GM19043 (cell line): ENCODE measurements at regions not wholly inside any gene's neighbourhood (a gene's known extent, or its start where the extent isn't known, plus 50 kb on each side); places are given as distances from the start of the nearest gene placed in this dataset.
"Not testable (repeated sequence)": the region's sequence is repeated elsewhere in the genome, so short reads cannot be mapped to it uniquely, and the experiment has no call there.

Source experiments
- ATAC-seq: cut with Tn5 transposase; IDR thresholded peaks from one replicate; pipeline ENCODE4 v1.9.1; 2021; ENCODE audit warnings: low read depth; ENCODE audit not compliant: unreplicated experiment

DNA sequence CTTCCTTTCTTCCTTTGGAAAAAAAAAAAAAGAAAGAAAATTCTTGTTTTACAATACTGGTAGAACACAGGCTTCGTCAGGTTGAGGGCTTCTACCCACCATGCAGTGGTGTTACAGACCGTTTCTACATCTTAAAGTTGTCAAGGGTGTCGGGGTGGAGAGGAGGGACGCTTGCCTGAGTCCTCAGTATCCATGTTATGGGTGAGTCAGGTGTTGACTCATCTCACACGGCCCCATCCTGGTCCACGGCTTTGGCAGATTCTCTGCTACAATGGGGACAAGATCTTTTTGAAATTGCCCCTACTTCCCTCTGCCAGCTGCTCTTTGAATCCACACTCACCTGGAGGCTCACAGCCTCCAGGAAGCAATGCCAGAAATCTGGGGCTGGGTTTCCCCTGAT lies 310.3 kb upstream of the ZFP42 start:
- ATAC-seq = no peak

GRCh38 chr4:187687697-187688096 lies 307.9 kb upstream of the ZFP42 start:
- ATAC-seq = no peak

DNA sequence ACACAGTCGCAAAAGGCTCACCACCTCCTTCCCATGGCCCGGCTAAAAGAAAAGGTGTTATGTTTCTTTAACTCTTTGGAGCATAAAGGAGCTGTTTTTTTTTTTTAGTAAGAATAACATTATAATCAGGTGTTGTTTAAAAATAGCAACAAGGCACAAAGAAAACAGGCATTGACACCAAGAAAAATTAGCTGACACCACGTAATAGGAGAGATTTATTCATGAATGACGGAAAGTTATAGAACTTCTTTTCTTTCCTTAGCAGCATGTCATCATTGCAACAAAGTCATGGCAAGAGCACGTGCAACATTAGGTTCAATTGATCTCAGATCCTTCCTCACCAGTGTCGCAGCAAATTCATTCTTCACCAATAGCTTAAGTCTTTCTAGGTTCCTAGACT lies 302.9 kb upstream of the ZFP42 start:
- no peak for ATAC-seq

DNA sequence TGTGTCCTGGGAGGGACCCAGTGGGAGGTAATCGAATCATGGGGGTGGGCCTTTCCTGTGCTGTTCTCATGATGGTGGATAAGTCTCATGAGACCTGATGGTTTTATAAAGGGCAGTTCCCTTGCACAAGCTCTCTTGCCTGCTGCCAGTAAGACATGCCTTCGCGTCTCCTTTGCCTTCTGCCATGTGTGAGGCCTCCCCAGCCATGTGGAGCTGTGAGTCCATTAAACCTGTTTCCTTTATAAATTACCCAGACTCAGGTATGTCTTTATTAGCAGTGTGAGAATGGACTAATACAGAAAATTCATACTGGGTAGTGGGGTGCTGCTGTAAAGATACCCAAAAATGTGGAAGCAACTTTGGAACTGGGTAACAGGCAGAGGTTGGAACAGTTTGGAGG lies 300.0 kb upstream of the ZFP42 start:
- ATAC-seq = not testable (repeated sequence)

- ATAC-seq = no peak
These were observed 284.0 kb upstream of the ZFP42 start for GRCh38 chr4:187711586-187711985.

DNA sequence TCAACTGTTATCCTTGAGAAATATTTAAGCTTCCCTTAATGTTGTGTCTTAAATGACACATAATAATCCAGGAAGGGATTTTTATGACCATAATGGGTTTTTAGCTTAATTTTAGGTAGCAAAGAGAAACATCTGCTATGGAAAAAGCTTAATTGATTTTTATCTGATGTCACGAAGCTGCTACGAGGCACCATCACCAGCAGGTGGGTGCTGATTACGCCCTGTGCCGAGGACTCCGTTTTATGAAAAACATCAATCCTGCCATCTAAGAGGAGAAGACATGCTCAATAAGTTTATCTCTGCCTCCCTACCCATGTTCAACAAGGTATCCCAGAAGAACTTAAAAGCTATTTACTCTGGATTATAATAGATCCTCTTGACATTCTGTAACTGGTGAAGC lies 280.6 kb upstream of the ZFP42 start:
- no peak for ATAC-seq

GRCh38 chr4:187715466-187715865 lies 280.1 kb upstream of the ZFP42 start:
- no peak for ATAC-seq

- no peak for ATAC-seq
These were observed 271.1 kb upstream of the ZFP42 start for GRCh38 chr4:187724456-187724855.

DNA sequence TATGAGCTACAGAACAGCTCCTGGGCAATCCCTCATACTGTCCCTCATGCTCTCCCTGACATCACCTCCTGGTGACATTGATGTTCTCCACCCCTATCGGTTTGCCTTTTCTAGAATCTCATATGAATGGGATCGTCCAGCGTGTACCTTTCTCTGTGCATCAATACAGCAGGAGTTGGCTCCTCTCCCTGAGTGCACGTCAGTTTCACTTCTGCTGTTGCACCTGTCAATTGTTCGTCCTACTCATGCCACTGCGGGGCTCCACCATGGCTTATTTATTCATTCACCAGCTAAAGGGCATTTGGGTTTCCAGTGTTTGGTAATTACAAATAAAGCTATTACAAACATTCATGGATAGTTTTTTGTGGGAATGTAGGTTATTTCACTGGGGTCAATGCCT lies 269.1 kb upstream of the ZFP42 start:
- no peak for ATAC-seq

DNA sequence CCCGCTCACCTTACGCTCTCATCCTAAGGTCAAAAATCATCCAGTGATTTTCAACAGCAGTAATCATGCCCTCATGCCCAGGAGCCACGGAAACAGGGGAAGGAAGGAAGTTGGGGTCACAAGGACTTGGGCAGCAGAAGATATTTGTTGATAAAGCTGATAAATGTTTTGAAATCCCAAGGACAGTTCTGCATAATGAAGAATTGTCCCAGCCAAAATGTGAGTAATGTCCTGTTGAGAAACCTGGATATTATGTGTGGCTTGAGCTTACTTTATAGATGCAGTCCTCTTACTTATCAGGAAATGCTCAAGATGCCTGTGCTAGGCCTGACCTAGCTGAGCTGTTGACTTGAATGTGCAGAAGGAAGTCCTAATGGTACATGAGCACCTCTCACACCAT lies 263.0 kb upstream of the ZFP42 start:
- no peak for ATAC-seq

DNA sequence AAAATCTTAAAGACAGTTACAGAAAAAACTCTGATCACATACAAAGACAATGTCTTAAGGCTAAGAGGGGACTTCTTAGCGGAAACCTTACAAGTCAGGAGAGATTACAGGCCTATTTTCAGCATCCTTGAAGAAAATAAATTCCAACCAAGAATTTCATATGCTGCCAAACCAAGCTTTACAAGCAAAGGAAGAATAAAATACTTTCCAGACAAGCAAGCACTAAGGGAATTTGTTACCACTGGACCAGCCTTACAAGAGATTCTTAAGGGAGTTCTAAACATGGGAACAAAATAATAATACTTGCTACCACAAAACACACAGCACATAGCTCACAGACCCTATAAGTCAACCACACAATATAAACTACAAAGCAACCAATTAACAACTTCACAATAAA lies 255.8 kb upstream of the ZFP42 start:
- ATAC-seq = no peak

DNA sequence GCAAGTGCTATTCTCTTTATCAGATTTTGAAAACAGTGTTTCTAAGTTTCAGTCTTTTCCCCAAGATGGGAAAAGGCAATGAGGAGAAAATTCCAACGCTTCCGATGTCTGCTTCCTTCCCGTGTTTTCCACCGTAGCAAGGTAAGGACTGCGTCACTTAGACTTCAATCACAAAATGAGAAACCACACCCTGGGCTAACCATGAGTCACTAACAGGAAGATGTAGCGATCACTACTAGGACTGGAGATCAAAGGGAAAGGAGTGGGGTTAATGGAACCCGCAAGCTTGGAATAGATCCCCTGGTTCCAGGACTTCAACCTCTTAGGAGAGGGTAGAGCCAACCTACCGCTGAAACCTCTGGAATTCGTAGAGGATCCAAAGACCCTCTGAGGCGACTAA lies 250.7 kb upstream of the ZFP42 start:
- no peak for ATAC-seq

GRCh38 chr4:187750652-187751051 lies 244.9 kb upstream of the ZFP42 start:
- not testable (repeated sequence) for ATAC-seq

GRCh38 chr4:187767158-187767557 lies 228.4 kb upstream of the ZFP42 start:
- ATAC-seq = no peak

DNA sequence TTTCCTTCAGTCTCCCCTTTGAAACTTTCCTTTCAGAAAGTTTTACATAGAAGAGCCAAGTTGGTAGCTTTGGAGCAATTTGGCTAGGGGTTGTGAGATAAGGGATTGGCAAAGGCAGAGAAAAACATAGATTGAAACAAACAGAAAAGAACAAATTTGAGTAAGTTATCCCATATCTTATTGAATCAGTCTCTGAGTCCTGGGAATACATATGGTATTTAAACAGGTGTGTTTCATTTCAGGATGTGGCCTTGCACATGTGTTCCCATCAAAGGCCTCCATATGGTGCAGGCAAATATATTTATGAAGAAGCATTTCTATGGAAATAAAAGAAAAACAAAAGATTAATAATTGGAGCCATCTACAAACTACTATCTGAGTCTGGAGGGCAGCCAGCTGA lies 227.9 kb upstream of the ZFP42 start:
- ATAC-seq = no peak

DNA sequence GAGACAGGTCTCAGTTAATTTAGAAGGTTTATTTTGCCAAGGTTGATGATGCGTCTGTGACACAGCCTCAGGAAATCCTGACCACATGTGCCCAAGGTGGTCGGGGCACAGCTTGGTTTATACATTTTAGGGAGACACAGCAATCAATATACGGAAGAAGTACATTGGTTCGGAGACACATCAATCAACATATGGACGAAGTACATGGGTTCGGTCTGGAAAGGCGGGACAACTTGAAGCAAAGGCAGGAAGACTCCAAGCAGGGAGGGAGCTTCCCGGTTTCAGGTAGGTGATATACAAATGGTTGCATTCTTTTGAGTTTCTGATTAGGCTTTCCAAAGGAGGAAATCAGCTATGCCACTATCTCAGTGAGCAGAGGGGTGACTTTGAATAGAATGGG lies 225.2 kb upstream of the ZFP42 start:
- no peak for ATAC-seq

- no peak for ATAC-seq
These were observed 217.6 kb upstream of the ZFP42 start for GRCh38 chr4:187777954-187778353.

DNA sequence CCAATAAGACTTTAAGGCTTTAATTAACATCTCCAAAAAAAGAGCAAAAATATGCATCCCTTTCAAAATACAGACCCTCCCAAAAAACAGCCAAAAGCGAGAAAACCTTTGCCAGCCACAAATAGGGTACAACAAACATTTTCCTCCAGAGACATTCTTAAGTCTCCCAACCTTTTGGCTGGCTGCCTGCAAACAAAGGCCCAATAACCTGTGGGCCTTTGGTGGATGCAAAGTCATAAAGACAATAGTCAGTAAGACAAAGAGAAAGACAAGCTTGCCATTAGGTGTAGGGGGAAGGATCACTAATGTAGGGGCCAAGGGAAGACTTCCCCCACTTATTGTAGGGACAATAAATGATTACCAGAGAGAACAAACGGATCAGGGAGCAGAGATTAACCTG lies 215.5 kb upstream of the ZFP42 start:
- ATAC-seq = no peak

DNA sequence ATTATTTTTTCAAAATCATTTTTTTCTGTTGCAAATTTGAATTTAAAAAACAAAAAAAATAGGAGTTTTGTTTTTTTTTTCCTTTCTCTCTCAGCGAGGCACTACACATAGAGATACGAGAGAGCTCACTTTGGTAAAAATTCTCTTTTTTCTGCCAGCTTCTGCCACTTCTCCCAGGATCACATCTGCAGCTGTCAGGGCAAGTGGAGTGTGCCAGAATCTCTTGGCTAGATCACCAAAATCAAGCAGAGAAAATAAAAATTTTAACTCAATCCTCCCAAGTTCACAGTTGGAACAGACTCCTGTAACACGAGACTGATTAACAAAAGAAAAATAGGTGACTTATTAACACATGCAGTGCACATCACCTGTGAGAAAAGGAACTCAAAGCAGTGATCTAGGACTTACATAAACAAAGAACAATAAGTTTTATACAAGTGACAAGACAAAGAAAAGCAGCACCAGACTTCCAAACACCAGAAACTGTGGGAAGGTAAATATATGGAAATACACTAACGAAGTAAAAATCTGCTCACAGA lies 213.2 kb upstream of the ZFP42 start:
- ATAC-seq = no peak

- no peak for ATAC-seq
These were observed 209.4 kb upstream of the ZFP42 start for GRCh38 chr4:187786190-187786589.

DNA sequence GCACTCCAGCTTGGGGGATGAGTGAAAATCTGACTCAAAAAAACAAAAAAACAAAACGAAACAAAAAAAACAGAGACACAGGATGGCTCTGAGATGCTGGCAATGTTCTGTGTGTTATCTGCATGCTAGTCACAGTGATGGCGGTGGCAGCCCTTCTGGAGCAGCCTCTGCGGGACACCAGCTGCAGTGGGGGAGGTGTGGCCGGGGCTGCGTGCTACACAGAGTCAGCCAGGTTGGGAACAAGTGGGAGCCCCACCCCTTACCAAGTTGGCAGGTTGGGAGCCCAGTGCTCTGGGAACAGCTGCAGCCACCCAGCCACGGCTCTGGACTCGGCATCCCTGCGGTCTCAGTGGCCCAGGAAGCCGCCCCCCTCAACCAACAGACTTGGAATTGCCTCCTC lies 206.5 kb upstream of the ZFP42 start:
- ATAC-seq = no peak

GRCh38 chr4:187795737-187796136 lies 199.8 kb upstream of the ZFP42 start:
- ATAC-seq = no peak

DNA sequence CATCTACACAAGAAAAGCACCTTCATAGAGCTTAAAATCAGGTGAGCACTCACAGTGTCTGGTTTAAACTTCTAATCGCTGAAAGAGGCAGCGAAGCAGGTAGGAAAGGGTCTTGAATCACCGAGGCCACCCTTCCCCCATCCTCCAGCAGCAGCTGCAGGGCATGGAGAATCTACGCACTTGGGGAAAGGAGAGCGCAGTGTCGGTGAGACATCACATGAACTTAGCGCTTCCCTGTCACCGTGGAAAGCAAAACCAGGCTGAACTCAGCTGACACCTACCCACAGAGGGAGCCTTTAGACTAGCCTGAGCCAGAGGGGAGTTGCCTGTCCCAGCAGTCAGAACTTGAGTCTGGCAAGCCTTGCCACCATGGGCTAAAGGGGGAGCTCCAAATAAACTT lies 197.2 kb upstream of the ZFP42 start:
- no peak for ATAC-seq
